GM12878 (cell line): ENCODE measurements at regions not wholly inside any gene's neighbourhood (a gene's known extent, or its start where the extent isn't known, plus 50 kb on each side); places are given as distances from the start of the nearest gene placed in this dataset.

Experiments used
- ATAC-seq: fragments of 200-7000 bp; cut with Tn5 transposase; 3 replicates; pipeline ENCODE4 v1.9.1; 2020; ENCODE audit warnings: mild to moderate bottlenecking, moderate library complexity
- BruUV-seq: library from RNA; stranded (reverse); fragments of 400-500 nt; replicated peaks from 2 replicates; lab custom pipeline; 2021; lab: Mats Ljungman, UMichigan
- CTCF ChIA-PET: fragments of 300-600 bp; sonication (Branson Sonifier 250); formaldehyde crosslinking; extraction: SDS; loops from one replicate; lab custom pipeline; 2021; ENCODE audit warnings: inconsistent platforms; lab: Yijun Ruan, JAX
- POLR2A ChIA-PET: fragments of 350-600 bp; formaldehyde crosslinking; extraction: SDS; loops from one replicate; lab custom pipeline; 2021; ENCODE audit warnings: inconsistent platforms; lab: Charles Lee
- RAD21 ChIA-PET: fragments of 300-600 bp; sonication (Branson Sonifier 250); formaldehyde crosslinking; loops from one replicate; lab custom pipeline; 2023; ENCODE audit warnings: antibody characterized with exemption; ENCODE audit not compliant: unreplicated experiment; lab: Charles Lee
- SMC1A ChIA-PET: fragments of 300-600 bp; sonication (Branson Sonifier 250); formaldehyde crosslinking; loops from one replicate; lab custom pipeline; 2023; ENCODE audit not compliant: unreplicated experiment, uncharacterized antibody; lab: Charles Lee
- DNase-seq: peaks from one replicate; pipeline ENCODE4 v3.0.0-alpha.2; 2011; ENCODE audit warnings: low read depth, low spot score
- FAIRE-seq: peaks from 3 replicates; lab custom pipeline; 2011; peaks lifted over from hg19 to GRCh38; lab: Jason Lieb, UNC
- H2AFZ ChIP-seq: 2 replicates; pipeline ENCODE4 v1.6.0; 2011; ENCODE audit warnings: low read depth, low read length, control low read depth; ENCODE audit not compliant: control insufficient read depth
- H3K27ac ChIP-seq: 2 replicates; pipeline ENCODE4 v1.5.1; 2011; ENCODE audit warnings: control low read depth; ENCODE audit not compliant: control insufficient read depth, insufficient read depth
- H3K27me3 ChIP-seq, 2 experiments: replicated peaks in 1 of 2; 2 replicates each; pipeline versions ENCODE4 v1.6.0 to v1.6.1; 2011; ENCODE audit warnings: low read length in 1 of 2; ENCODE audit not compliant: control insufficient read depth in 2 of 2, insufficient read depth in 2 of 2
- H3K36me3 ChIP-seq, 2 experiments: 2 replicates each; pipeline ENCODE4 v1.5.1; 2011; ENCODE audit warnings: low read length in 1 of 2; ENCODE audit not compliant: control insufficient read depth in 2 of 2, insufficient read depth in 2 of 2
- H3K4me1 ChIP-seq: 2 replicates; pipeline ENCODE4 v1.6.1; 2011; ENCODE audit warnings: mild to moderate bottlenecking, low read length, moderate library complexity, mixed read lengths; ENCODE audit not compliant: control insufficient read depth, insufficient read depth
- H3K4me2 ChIP-seq: 2 replicates; pipeline ENCODE4 v1.6.0; 2011; ENCODE audit warnings: control low read depth; ENCODE audit not compliant: control insufficient read depth, insufficient read depth
- H3K4me3 ChIP-seq: fragments of 200-600 bp; sonication (generic); 2 replicates; pipeline ENCODE4 v1.5.1; 2016
- H3K79me2 ChIP-seq: 2 replicates; pipeline ENCODE4 v1.6.0; 2011; ENCODE audit warnings: low read length; ENCODE audit not compliant: control insufficient read depth, insufficient read depth
- H3K9ac ChIP-seq: 2 replicates; pipeline ENCODE4 v1.8.0; 2011; ENCODE audit warnings: low read length, control low read depth, mixed read lengths; ENCODE audit not compliant: control insufficient read depth, insufficient read depth
- H3K9me3 ChIP-seq: replicated peaks from 3 replicates; pipeline ENCODE4 v1.5.1; 2011; ENCODE audit warnings: mild to moderate bottlenecking, low read length; ENCODE audit not compliant: control insufficient read depth, insufficient read depth
- H4K20me1 ChIP-seq: 2 replicates; pipeline ENCODE4 v1.6.0; 2011; ENCODE audit not compliant: control insufficient read depth, insufficient read depth
- CBX3 ChIP-seq: fragments of 200-600 bp; sonication (generic); IDR thresholded peaks from 2 replicates; pipeline ENCODE4 v1.6.1; 2016; ENCODE audit warnings: low read depth, borderline replicate concordance
- DPF2 ChIP-seq: fragments of 450-650 bp; IDR thresholded peaks from 2 replicates; pipeline ENCODE4 v1.6.1; 2017; ENCODE audit warnings: mild to moderate bottlenecking
- ELK1 ChIP-seq: IDR thresholded peaks from 2 replicates; pipeline ENCODE4 v1.6.1; 2012; ENCODE audit warnings: low read depth, low read length, improper control_type of control experiment
- HDGF ChIP-seq: fragments of 450-650 bp; IDR thresholded peaks from 2 replicates; pipeline ENCODE4 v1.6.1; 2016; ENCODE audit warnings: antibody characterized with exemption
- IRF4 ChIP-seq: IDR thresholded peaks from 2 replicates; pipeline ENCODE4 v1.6.1; 2011; ENCODE audit warnings: low read depth, low read length
- MYB ChIP-seq: fragments of 150-350 bp; IDR thresholded peaks from 2 replicates; pipeline ENCODE4 v1.6.1; 2014; ENCODE audit warnings: mild to moderate bottlenecking, low read depth, low read length, borderline replicate concordance
- NRF1 ChIP-seq: conservative IDR thresholded peaks from 2 replicates; pipeline ENCODE4 v1.6.1; 2011; ENCODE audit warnings: mild to moderate bottlenecking, low read depth, low read length, improper control_type of control experiment
- POU2F2 ChIP-seq: IDR thresholded peaks from 3 replicates; pipeline ENCODE4 v1.6.1; 2011; ENCODE audit warnings: low read depth, mild to moderate bottlenecking, low read length, borderline replicate concordance
- TCF7 ChIP-seq: IDR thresholded peaks from 2 replicates; pipeline ENCODE4 v1.6.1; 2014; ENCODE audit warnings: antibody characterized with exemption, borderline replicate concordance
- YBX1 ChIP-seq: fragments of 450-650 bp; IDR thresholded peaks from 2 replicates; pipeline ENCODE4 v1.6.1; 2016; ENCODE audit warnings: antibody characterized with exemption
- ZNF622 ChIP-seq: fragments of 450-650 bp; IDR thresholded peaks from 2 replicates; pipeline ENCODE4 v1.6.1; 2017; ENCODE audit warnings: mild to moderate bottlenecking, inconsistent platforms
- WGBS: methylation state at CpG from one replicate; pipeline ENCODE4 v1.1.6; 2016; ENCODE audit warnings: low lambda C conversion rate; ENCODE audit not compliant: insufficient replicate concordance, insufficient coverage; ENCODE audit errors: missing lambda C conversion rate; 5-methylcytosine and 5-hydroxymethylcytosine counted together
- in situ Hi-C: fragments of 300-500 bp; cut with MboI; formaldehyde crosslinking; loops from 9 replicates; pipeline ENCODE4 v1.14.3; 2018; ENCODE audit warnings: mixed read lengths
- intact Hi-C: fragments of 100-400 bp; cut with micrococcal nuclease; formaldehyde crosslinking; loops from one replicate; pipeline ENCODE4 v1.14.2; 2022; ENCODE audit not compliant: unreplicated experiment
- TF ChIP-seq, protein P1 (sequence below): IDR thresholded peaks from 2 replicates; pipeline ENCODE4 v1.6.1; 2012; ENCODE audit warnings: low read depth, low read length, improper control_type of control experiment
- TF ChIP-seq, protein P2 (sequence below): fragments of 450-650 bp; IDR thresholded peaks from 2 replicates; pipeline ENCODE4 v1.6.1; 2017; ENCODE audit warnings: mild to moderate bottlenecking

- TF ChIP-seq, protein P1, sequence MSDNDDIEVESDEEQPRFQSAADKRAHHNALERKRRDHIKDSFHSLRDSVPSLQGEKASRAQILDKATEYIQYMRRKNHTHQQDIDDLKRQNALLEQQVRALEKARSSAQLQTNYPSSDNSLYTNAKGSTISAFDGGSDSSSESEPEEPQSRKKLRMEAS = no peak
These were observed 150.1 kb upstream of the LRRN1 start (continued) for GRCh38 chr3:3648988-3649679.

- no peak overlapping the region for H3K4me3 ChIP-seq
- ChIA-PET CTCF (no interaction called here), POLR2A (interaction anchor here (0.5 to 1.4 kb wide), 2 partner anchors 19 to 579 kb away, joined by 4 to 5 read pairs; no protein-coding TSS in a partner anchor), SMC1A (interaction anchor here (1.1 to 1.2 kb wide), 2 partner anchors 12 to 20 kb away, joined by 3 read pairs; no protein-coding TSS in a partner anchor), RAD21 (interaction anchor here (1.7 kb wide), 1 partner anchor 21 kb away, joined by 10 read pairs; no protein-coding TSS in a partner anchor)
- intact Hi-C loops = loop anchor here (5.0 to 10.0 kb wide), 2 partner anchors 442 to 1625 kb away; no protein-coding TSS in a partner anchor
- TF ChIP-seq ELK1 = no peak
- TF ChIP-seq IRF4 = no peak
- no peak for TF ChIP-seq ZNF622
- TF ChIP-seq NRF1 = no peak
- TF ChIP-seq, protein P2, sequence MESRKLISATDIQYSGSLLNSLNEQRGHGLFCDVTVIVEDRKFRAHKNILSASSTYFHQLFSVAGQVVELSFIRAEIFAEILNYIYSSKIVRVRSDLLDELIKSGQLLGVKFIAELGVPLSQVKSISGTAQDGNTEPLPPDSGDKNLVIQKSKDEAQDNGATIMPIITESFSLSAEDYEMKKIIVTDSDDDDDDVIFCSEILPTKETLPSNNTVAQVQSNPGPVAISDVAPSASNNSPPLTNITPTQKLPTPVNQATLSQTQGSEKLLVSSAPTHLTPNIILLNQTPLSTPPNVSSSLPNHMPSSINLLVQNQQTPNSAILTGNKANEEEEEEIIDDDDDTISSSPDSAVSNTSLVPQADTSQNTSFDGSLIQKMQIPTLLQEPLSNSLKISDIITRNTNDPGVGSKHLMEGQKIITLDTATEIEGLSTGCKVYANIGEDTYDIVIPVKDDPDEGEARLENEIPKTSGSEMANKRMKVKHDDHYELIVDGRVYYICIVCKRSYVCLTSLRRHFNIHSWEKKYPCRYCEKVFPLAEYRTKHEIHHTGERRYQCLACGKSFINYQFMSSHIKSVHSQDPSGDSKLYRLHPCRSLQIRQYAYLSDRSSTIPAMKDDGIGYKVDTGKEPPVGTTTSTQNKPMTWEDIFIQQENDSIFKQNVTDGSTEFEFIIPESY = no peak
- no peak for TF ChIP-seq CBX3
- TF ChIP-seq HDGF = no peak
- no peak for TF ChIP-seq MYB
- TF ChIP-seq TCF7 = no peak
- no peak for TF ChIP-seq DPF2
- TF ChIP-seq POU2F2 = no peak
- TF ChIP-seq YBX1 = no peak
- FAIRE-seq = no peak
- H4K20me1 ChIP-seq = no peaks in the 10 kb centered on the region
- in situ Hi-C loops = no loop called here
- no peak overlapping the region for H3K27ac ChIP-seq
- no peak overlapping the region for H3K9ac ChIP-seq
- H3K36me3 ChIP-seq = no peaks in the 10 kb centered on the region
- no peak overlapping the region for H2AFZ ChIP-seq
- H3K4me2 ChIP-seq = no peak overlapping the region
- H3K9me3 ChIP-seq = no peaks in the 10 kb centered on the region
- DNase-seq = no peak
- peak; percentile 41 for ATAC-seq
- no peaks in the 10 kb centered on the region for H3K79me2 ChIP-seq
- no TSS peak for BruUV-seq
- no peaks in the 10 kb centered on the region; a peak in 1 of 4 replicates for H3K27me3 ChIP-seq
- 0% methylated on average over 2 of the region's 2 CpGs for WGBS
- H3K4me1 ChIP-seq = no peaks in the 10 kb centered on the region
These were observed 152.3 kb upstream of the LRRN1 start for GRCh38 chr3:3646934-3647333.
